NCI-H2107 (cell line): ENCODE measurements at regions not wholly inside any gene's neighbourhood (a gene's known extent, or its start where the extent isn't known, plus 50 kb on each side); places are given as distances from the start of the nearest gene placed in this dataset.

Experiments
- DNase-seq: peaks from one replicate; lab custom pipeline; 2025; lab: John Stamatoyannopoulos, UW

- no peak for DNase-seq
These were observed 71.0 kb upstream of the KIRREL3 start for GRCh38 chr11:127071606-127072005.

DNA sequence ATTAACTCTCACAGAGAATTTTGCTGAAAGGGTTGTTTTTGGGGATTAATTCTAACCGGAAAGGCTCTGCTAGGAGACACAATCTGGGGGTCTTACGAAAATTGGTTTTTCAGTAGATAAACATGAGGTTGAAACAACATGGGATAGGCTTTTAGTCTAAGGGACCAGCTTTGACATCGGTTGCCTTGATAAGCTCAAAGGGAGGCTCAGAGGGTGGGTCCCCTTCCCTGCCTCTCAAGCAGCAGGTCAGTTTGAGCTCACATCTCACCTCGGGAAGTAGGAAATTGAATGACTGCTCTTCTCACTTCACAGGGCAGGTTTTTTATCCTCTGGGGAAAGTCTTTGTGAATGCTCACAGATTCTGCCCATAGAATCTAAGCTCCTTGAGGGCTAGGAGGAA is 70.2 kb upstream of the KIRREL3 start:
- no peak for DNase-seq

DNA sequence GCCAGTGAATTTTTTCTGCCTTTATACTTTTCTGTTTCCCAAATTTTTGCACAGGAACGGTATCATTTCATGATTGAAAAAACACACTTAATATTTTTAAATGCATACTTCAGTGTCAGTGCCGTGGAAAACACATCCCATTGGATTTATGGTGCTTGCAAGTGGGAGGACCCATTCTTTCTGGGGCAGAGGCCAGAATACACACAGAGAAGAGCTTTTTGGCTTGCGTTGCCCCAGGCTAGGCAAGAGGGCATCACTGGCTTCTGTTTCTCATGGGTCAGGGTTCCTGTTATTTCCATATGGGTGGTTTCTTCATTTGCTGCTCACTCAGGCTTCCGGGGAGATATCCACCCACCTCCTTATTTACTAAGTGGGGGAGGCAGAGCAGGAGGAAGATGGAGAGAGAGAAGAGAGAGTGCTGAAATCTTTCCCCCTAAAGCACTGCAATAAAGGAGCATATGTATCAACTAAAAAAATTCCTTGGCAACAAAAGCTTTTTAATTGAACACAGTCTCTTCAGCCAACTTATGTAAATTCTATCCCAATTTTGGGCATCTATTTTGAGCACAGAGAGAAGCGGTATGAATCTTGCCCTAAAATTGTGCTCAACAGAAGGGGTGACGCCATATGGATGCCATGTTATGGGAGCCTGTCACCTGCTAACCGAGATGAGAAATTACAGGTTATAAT is 66.0 kb upstream of the KIRREL3 start:
- DNase-seq = no peak

- no peak for DNase-seq
These were observed 62.7 kb upstream of the KIRREL3 start for GRCh38 chr11:127063241-127063640.

DNA sequence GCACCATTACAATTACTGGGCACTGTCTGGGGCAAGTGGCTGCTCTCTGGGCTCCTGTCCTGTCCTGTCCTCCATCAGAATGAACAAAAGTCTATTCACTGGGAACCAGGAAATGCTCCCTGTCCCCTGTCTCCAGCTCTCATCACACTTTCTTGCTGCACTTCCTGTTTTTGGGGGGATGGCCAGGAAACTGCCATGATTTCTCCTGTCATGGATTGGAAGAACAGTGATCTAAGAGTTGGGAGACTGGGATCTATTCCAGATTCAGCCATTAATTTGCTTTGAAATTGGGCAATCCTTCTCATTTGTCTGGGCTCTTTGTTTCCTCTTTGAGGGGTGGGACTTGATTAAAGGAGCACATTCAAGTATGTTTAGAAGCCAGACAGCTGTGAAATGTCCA is 61.4 kb upstream of the KIRREL3 start:
- no peak for DNase-seq

GRCh38 chr11:127059750-127060149 is 59.2 kb upstream of the KIRREL3 start:
- no peak for DNase-seq

DNA sequence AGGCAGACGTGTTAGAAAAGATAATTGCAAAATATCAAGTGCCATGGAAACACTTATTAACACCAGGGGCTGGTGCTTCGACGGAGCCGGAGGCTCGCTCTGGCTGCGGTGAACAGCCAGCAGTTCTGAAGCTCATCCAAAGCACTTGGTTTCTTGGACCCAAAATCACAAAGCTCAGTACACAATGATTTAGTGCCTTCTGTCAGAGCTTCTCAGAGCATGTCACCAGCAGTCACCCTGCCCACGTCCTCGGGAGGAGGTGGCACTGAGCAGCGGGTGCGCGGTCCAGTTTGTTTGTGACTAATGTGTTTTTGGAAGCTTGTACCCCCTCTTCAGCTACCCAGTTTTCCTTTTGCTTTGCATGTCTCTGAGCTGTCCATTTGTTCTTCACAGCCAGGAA is 58.7 kb upstream of the KIRREL3 start:
- DNase-seq = no peak

GRCh38 chr11:127058524-127058923 is 58.0 kb upstream of the KIRREL3 start:
- DNase-seq = no peak

DNA sequence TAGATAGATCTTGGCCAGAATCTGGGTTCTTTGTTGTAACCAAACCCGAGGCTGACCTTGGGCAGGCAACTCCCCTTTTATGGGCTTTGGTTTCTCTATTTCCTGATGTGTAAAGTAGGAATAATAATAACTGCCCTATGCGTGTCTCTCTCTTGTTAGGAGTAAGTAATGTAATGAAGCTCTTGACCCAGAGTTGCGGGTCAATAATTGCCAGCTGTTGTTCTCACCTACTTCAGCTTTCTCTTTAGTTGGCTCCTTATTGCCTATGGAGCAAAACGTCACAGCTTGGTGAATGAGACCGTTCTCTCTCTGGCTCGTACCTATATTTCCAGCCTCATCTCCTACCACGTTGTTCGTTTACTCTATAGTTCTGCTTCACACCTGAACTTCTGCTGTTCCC is 56.6 kb upstream of the KIRREL3 start:
- no peak for DNase-seq

DNA sequence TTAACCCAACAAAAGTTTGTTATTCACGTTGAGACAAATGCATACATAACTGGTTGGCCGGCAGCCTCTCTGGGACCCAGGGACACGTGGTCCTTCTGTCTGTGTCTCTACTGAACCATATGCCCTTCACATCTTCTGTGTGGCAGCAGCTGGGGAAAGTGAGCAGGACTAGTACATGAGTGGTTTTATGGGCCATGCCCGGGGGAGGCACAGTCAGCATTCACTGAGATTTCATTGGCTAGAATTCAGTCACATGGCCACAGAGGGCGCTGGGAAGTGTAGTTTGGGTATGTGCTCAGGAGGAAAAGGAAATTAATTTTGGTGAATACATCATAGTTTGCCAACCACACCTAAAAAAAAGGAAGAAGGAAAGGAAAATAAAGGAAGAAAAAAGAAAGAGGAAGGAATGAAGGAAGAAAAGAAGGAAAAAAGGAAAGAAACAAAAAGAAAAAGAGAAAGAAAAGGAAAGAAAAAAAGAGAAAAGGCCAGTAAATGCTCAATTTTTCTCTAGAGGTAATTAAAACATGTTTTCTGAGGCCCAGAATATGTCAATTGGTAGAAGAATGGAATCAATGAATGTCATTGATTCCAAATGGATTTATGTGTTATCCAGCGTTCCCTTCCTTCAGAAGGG is 55.9 kb upstream of the KIRREL3 start:
- DNase-seq = no peak

- no peak for DNase-seq
These were observed 54.7 kb upstream of the KIRREL3 start for GRCh38 chr11:127055236-127055635.

DNA sequence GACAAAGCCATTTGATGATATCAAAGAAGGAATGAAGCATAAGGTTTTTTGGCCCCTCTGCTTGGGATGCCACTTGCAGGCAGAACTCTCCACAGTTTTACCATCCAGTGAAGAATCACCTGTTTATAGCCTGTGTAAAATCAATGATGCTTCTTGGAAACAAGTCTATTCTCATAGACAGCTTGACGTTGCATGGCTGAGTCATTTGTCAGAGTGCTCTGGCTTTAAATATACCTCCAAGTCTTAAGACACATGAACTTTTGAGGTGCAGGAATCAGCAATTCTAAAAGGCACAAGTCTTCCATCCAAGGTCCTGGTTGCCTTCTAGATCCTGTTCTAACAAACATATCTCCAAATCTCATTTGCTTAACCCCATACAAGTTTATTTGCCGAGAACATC is 53.6 kb upstream of the KIRREL3 start:
- no peak for DNase-seq

DNA sequence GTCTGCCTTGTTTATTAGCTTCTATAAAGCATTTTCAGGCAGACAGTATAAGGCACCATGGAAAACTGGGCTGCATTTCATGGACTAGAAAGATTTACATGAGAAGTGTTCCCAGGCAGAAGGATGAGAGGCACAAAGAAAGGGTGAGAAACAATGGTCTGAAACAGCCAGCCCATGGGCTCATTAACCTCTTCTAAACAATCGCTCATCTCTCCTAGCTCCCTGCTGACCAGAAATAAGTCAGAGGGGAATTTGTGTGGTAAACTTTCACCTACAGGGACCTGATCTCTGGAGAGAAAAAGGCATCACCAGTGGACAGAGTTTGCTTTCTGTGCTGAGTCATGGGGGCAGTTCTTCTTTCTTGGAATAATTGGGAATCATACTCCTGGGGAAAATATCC is 51.8 kb upstream of the KIRREL3 start:
- DNase-seq = no peak
